Right forelimb (tissue), 1 donor: ENCODE measurements at regions not wholly inside any gene's neighbourhood (a gene's known extent, or its start where the extent isn't known, plus 50 kb on each side); places are given as distances from the start of the nearest gene placed in this dataset.
"Not testable (repeated sequence)": the region's sequence is repeated elsewhere in the genome, so short reads cannot be mapped to it uniquely, and the experiment has no call there.

ENCODE experiments used
- DNase-seq: peaks from one replicate; pipeline ENCODE4 v3.0.0-alpha.2; 2018

DNA sequence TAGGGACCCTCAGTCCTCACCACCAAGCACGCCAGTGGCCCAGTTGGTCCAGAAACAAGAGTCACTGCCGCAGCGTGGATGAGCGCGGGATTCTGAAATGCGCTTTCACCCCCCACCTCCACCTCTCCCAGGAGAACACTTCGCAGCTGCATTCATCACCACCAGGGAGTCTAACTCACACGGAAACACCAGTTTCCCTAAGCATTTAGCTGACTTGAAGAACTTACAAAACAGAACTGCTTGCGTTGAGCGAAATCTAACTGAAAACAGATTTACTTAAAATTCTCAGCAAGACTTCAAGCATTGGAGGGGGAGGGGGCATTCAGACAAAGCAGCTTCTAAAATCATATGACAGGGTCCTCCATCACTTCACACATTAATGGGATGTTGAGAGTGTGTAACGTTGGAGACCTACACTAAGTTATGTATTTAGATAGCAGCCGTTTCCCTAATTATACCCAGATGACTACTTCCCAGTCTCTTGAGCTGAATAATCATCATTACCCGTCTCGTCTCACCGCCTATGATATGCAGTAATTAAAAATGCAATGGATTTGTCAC, 258.2 kb upstream of the IRS2 start:
- no peak for DNase-seq

DNA sequence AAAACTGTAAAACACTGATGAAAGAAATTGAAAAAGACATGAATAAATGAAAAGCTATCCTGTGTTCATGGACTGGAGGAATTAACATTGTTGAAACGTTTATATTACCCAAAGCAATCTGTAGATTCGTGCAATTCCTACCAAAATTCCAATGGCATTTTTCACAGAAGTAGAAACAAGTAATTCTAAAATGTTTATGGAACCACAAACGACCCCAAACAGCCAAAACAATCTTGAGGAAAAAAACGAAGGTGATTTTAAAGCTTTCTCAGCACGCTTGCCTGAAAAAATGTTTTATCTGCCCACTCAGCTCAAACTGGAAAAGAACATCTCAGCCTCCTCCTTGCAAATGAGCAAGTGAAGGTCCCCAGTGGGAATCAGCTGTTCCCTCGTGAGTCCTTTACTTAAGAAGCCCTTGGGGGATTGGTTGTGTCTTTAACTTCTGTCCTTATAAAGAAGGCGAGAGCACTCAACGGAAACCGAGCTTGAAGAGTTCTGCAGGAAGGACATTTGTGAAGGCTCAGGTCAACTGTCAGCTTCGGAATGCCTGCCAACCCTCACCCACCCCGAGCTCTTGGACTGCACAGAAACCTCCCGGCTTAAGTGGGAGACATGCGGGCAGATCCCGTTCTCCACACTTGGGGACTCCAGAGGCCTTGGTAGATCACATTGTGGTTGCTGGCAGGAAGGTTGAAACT, 256.0 kb upstream of the IRS2 start:
- no peak for DNase-seq

DNA sequence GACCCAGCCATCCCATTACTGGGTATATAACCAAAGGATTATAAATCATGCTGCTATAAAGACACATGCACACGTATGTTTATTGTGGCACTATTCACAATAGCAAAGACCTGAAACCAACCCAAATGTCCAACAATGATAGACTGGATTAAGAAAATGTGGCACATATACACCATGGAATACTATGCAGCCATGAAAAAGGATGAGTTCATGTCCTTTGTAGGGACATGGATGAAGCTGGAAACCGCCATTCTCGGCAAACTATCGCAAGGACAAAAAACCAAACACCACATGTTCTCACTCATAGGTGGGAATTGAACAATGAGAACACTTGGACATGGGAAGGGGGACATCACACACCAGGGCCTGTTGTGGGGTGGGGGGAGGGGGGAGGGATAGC, 255.3 kb upstream of the IRS2 start:
- not testable (repeated sequence) for DNase-seq

DNA sequence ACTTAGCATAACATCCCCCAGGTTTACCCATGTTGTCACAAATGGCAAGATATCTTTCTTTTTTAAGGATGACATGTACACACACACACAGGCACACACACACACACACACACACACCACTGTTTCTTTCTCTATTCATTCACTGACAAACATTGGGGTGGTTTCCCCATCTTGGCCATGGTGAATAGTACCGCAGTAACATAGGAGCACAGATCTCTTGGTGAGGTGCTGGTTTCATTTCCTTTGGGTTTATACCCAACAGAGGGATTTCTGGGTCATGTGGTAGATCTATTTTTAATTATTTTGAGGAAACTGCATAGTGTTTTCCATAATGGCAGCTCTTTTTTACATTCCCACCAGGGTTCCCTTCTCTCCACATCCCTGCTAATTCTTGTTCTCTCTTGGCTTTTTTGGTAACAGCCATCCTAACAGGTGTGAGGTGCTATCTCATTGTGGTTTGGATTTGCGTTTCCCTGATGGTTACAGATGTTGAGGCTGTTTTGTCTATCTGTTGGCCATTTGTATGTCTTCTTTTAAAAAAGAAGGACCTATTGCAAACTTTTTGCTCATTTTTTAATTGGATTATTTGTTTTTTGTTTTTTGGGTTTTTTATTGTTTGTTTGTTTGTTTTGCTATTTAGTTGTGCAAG, 251.7 kb upstream of the IRS2 start:
- DNase-seq = no peak

DNA sequence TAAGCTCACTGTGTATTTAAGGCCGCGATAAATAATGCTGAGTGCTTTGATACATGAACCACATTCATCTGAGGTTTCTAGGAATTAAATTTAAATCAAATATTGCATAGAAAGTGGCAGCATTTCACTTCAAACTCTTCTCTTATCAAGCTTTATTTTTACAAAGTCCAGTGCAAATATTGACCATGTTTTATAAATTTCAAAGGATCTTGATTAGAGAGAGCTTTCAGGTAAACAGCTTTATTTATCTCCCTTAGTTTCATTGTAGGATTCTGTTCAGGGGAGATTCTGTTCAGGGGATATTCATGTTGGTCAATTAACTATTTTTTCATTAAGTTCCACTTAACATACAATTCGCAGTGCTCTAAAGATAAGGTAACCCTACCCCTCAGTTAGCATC, 249.7 kb upstream of the IRS2 start:
- no peak for DNase-seq

DNA sequence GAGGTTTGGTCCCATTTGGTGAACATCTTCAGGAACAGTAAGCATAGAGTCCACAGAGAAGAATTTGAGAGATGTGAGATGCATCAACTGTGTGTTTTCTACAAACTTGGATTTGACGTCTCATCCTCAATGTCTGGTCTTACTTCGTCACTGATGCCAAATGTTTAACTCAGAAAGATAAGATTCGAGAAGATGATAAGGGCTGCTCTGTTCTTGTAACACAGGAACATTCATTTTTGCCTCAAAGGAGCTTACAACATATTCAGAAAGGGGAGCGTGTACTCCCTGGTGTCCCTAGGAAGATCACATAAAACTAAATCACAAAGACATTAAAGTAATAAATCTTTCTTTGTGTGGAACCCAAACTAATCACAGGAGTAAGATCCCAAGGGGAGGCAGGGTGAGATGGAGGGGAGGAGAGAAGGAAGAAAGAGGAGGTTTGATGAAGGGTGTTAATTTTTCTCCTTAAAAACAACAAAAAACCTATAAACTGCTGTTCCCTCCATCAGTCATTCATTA, 247.7 kb upstream of the IRS2 start:
- no peak for DNase-seq

DNA sequence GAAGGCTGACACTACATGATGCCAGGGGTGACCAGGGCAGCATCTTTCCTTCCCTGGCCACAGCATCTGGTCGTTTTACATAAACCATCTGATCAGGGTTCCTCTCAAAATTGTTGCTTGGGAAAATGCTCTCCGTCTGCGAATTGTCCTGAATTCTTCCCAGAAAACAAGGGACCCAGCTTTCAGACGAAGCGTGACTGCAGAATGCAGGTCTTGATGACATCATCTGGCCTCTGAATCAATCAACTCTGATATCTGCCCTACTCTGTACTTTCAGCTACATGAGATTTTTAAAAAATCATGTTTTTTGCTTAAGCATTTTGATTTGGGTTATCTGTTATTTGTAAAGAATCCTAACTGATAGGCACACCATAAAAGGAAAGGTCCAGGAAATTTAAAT, 246.6 kb upstream of the IRS2 start:
- no peak for DNase-seq

DNA sequence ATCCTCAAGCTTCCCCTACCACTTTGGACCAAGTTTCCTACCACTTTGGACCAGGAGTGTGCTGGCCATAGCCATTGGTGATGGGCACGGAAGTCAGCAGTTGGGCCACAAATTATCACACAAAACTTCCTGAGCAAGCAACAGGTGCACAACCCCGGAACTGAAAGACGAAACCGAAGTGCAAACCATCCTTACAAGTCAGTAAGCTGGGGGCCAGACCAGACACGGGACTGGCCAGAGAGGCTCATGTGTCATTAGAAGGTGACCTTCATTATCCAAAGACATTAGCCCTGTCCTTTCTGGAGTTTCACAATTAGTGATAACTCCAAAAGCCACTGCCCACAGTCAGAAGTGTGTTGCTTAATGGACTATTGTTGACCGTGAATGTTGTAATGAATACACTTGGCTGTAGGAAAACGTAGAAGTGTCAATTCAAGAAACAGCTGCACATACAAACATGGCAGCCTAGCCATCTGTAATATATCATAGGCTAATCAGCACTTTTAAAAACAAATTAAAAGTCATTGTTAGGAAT, 244.1 kb upstream of the IRS2 start:
- DNase-seq = no peak

DNA sequence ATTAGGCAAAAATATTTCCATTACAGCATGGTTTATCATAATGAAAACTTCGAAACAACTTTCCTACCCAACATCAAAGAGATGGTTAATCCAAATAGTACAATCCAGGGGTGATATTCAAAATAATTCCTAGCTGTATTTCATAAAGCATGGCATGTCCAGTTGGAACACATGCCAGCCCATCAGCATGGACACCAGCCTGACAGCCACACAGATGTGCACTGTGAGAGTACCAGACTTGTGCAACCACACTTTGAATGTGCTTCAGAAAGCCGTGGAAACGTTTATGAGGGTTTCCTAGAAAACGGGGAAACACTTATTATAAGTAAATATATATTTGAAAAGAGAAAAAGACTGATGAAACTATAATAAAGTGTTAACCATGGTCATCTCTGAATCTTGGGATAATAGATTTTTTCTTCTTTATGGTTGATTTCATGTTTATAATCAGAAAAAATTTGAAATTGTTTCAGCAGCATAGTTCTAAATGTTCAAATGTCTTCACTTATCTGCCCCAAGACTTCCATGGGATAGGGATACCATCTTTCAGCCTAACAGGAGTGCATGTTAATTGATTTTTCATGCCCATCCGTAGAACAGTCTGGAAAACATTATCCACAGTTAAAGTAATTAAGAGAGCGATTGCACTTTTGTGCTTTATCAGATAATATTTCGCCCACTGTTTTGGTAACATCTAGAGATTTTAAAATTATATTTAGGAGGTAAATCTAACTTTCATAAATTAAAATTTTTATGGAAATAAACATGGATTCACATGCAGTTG, 242.6 kb upstream of the IRS2 start:
- DNase-seq = no peak

DNA sequence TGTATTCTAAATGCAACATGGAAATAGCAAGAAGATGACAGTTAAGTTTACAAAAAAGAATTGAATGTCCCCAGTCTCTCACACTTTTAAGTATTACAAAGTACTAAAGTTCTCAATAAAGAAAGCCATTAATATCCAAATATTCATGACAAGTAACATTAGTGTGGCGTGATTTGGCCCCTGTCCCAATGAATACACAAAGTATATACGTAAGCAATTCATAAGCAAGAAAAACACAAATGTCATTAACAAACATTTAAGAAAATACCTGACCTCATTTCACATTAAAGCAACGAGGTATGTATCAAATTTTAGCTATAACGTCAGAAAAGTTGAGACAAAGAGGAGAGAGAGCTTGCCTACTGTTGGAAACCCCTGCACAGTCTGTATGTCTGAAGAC, 241.9 kb upstream of the IRS2 start:
- DNase-seq = no peak

DNA sequence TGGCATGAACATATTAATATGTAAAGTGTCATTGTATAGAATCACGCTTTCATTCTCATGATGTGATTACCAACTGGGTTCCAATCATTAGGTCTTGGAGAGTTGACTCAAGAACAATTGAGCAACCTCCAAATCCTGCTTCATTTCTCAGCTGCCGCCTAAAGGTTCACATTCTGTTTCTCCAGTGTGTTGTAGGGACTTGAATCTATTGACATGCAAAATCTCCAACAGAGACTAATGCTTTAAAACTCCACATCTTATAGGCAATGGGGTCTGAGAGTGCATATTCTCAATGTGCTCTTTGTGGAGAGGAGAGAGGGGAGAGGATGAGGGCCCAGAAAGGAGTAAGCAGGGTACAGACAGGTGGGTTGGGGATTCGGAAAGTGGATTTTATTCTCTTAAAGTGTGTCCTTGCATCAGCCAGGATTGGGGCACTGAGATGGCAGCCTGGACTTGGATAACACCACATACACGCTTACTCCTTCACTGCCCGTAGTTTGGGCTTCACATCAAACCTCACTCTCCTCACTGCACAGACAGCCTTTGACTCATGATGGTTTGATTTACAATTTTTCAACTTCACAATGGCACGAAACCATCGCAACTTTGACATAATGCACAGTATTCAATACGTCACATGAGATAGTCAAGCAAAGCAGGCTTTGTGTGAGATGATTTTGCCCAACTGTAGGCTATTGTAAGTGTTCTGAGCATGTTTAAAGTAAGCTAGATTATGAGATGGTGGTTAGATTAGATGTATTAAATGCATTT, 241.3 kb upstream of the IRS2 start:
- no peak for DNase-seq

DNA sequence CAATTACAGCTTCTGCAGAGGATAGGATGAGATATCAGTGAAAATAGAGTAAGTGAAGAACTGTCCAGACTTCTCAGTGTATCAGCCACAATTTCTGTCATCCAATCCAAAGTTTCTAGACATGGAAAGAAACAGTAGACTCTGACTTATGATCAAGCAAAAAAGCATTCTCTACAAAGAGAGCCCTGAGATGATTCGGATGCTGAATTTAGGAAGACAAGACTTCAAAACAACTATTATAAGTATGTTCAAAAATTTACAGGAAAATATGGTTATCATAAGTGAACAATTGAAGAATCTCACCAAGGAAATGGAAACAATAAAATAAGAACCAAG, 238.2 kb upstream of the IRS2 start:
- no peak for DNase-seq

DNA sequence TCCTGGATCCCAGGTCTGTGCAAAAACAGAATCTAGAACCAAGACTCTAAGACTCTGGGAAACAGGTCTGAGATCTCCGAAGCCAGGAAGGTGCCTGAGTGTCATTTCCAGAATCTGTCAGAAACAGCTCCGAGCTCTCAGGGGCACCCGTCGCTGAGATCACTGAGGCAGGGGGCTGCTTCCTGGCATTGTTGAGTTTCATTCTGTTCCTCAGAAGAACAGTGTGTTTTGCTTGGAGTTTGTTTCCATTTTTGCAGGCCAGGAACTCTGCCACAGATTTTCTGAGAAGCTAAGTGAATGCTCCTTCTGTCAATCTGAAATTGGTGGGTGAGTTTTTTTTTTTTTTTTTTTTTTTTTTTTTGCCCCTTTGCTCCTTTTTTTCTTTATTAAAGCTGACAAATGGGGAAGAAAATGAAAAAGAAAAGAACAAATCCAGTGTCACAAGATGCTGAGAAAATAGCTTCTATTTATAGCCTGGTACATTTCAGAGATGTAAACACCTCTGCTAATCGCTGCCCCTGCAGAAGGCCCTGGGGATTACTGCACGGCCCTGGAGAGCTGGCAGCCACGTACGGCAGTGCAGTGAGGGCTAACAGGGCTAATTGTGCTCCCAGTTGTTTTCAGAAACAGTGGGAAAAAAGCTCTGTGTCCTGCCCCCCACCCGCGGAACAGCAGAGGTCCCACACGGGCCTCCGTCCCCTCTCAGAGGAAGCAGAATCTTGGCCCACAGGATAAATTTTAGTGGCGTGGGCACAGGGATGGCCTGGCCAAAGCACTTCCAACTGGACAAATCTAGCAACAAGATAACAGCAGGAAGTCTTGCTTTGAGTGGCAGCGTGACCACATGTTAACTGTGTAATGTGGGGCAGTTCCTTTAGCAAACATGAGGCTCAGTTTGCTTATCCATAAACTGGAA, 237.6 kb upstream of the IRS2 start:
- no peak for DNase-seq

DNA sequence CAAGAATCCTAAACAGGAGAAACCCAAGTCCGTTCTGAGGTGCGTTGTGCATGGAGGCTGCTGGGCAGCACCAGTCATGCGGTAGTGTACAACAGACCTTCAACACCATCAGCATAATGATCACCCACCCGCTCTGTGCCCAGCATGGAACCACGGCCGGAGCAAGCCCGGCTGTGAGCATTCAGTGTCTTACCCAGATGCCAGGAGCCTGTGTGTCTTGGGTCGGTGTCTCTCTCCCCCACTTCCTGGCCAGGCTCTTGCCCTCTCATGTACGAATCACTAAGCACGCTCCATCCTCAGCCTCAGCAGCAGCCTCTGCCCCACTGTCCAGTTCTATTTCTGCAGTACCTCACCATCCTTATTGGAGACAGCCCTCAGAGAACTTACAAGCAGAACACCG, 231.6 kb upstream of the IRS2 start:
- no peak for DNase-seq

DNA sequence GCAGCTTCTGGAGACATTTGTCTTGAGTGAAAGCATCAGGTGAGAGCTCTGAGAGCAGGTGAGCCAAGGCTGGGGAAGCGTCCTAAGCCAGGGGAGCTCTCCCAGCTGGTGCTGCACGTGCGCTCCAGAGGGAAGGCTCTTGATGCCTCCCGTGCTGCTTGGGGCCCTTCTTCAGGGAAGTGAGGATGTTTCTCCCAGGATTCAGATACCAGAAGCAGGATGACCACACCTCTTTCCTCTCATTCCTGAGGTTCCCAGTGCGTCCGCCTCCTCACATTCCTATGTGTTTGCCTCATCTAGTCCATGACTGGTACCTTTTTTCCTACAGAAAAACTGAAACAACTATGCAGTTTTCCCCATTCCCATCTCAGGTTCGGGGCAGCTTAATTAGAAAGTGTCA, 231.0 kb upstream of the IRS2 start:
- no peak for DNase-seq

DNA sequence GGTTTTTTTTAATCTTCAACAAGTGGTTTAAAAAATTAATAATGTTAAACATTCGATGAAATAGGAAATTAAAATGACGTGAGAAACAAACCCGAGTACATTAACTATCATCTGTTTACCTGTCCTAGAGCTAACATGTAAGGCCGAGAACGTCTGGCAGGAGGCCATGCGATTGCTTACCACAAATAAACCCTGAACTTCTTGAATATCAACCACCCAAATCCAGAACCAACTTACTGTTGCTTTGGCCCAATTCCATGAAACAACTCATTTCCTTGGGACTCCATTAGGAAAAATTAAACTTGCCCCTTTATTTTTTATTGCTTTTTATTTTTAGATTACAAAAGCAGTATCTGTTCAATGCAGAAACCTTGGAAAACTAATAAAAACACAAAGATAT, 228.9 kb upstream of the IRS2 start:
- no peak for DNase-seq

DNA sequence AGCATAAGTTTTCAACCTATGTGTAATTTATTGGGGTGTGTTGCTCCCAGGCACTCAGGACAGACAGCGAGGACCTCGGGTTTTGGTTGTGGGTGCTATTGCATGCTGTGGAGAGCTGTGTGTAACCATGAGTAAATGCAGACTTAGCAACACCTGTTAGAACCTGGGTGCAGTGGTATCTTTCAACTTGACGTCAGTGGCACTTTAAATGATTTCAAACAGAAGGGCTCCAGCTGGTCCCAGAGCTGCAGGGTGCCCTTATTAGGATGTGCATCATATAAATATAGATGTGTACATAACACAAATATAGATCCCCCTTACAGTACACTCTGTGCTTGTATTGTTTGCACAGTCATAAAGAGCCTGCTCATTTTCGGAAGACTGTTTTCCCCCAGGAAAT, 228.3 kb upstream of the IRS2 start:
- no peak for DNase-seq

DNA sequence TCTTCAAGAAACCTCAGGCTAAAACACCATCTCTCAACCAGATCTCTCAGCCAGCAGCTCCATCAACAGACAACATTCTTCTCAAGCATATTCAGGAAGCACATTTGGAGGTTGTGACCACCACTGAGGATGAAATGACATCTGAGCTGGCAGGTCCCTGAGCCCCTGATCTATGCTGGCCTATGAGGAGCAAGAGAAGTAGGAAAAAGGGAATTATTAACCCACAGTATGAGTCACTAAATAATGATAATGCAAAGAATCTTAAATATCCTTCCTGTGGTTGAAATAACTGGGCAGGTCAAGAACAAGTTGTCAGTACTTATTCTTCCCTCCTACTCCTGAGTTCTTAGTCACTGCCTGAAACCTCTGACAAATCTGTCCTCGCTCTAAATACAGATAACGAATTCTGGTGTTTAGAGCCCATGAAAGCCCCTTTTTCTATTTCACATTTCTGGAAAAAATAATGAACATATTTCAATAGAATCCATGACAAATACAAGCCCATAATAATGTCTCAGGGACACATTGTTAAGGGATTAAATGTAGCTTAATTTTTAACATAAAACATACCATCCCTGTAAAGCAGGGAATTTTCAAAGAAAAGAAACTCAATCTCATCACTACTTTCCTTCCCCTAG, 225.8 kb upstream of the IRS2 start:
- DNase-seq = no peak

DNA sequence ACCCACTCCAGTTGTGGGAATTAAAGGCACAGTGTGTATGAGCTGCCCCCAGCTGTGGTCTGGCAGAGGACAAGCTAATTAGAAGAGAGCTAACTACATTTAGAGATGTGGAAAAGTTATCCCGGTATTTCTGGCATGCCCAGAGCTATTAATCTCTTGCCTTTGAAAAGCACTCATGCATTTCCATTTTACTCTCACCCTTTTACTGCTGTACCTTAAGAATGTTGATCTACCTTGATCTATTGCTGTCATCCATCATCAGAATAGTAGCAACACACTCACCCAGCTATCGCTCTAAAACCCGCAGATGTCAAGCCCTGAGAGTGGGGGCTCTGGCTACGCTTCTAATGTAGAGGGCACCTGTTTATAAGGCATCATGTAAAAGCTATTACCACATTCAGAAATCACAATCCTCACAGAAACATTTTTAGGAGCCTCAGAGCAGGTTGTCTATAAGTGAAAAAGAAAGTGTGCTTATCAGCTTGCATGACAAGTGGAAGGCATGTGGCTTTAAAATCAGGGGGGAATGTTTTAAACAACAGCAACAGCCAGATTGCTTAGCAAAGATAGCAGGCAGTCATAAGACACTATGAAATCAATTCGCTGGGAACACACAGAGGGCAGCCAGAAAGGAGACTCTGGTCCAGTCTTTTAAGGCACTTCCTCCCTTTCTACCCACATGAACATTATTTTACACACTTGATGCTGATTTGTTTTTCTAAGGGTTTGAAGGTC, 224.2 kb upstream of the IRS2 start:
- DNase-seq = no peak

DNA sequence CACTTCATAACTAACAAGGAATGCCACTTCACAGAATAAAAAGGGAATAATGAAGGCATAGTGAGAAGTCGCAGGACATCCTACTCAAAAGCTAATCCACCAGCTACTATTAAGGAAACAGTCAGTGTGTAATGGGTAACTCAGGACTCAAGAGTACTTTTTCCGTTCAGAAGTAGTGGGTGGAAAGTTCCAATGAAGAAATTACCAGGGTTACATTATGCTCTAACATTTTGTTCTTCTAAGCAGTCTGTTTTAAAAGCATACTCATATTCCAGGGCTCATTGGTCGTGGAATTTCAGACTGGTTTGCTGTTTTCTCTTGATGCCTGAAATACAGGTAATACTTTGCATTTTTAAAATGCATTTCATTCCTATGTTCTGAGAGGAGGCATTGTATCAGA, 222.4 kb upstream of the IRS2 start:
- no peak for DNase-seq
